Smooth muscle cell (in vitro differentiated cells): ENCODE measurements at regions not wholly inside any gene's neighbourhood (a gene's known extent, or its start where the extent isn't known, plus 50 kb on each side); places are given as distances from the start of the nearest gene placed in this dataset.

Source experiments
- DNase-seq: peaks from one replicate; lab custom pipeline; 2025; ENCODE audit not compliant: unreplicated experiment; lab: John Stamatoyannopoulos, UW
- H2AFZ ChIP-seq: fragments of 200-600 bp; sonication (generic); 2 replicates; pipeline ENCODE4 v1.6.0; 2016; ENCODE audit warnings: antibody characterized with exemption, low read depth, mild to moderate bottlenecking
- H3F3A ChIP-seq: fragments of 200-600 bp; sonication (generic); 2 replicates; pipeline ENCODE4 v1.6.0; 2017; ENCODE audit warnings: antibody characterized with exemption, low read depth
- H3K27ac ChIP-seq: fragments of 200-600 bp; sonication (generic); 2 replicates; pipeline ENCODE4 v1.5.1; 2016; ENCODE audit warnings: low read depth, mild to moderate bottlenecking
- H3K27me3 ChIP-seq: fragments of 200-600 bp; sonication (generic); 2 replicates; pipeline ENCODE4 v1.6.1; 2016; ENCODE audit warnings: low read depth, mild to moderate bottlenecking
- H3K36me3 ChIP-seq: fragments of 200-600 bp; sonication (generic); 2 replicates; pipeline ENCODE4 v1.5.1; 2016; ENCODE audit warnings: low read depth
- H3K4me1 ChIP-seq: fragments of 200-600 bp; sonication (generic); 2 replicates; pipeline ENCODE4 v1.5.1; 2016; ENCODE audit warnings: low read depth
- H3K4me2 ChIP-seq: fragments of 200-600 bp; sonication (generic); 2 replicates; pipeline ENCODE4 v1.6.0; 2016; ENCODE audit warnings: mild to moderate bottlenecking
- H3K4me3 ChIP-seq: fragments of 200-600 bp; sonication (generic); 2 replicates; pipeline ENCODE4 v1.5.1; 2016; ENCODE audit warnings: mild to moderate bottlenecking
- H3K79me2 ChIP-seq: fragments of 200-600 bp; sonication (generic); 2 replicates; pipeline ENCODE4 v1.6.0; 2016; ENCODE audit warnings: low read depth, mild to moderate bottlenecking
- H3K9ac ChIP-seq: fragments of 200-600 bp; sonication (generic); 2 replicates; pipeline ENCODE4 v1.6.0; 2016; ENCODE audit warnings: low read depth
- H3K9me3 ChIP-seq: fragments of 200-600 bp; sonication (generic); replicated peaks from 2 replicates; pipeline ENCODE4 v1.5.1; 2016; ENCODE audit warnings: low read depth
- H4K20me1 ChIP-seq: fragments of 200-600 bp; sonication (generic); 2 replicates; pipeline ENCODE4 v1.6.0; 2016; ENCODE audit warnings: low read depth
- CTCF ChIP-seq: fragments of 200-600 bp; sonication (generic); IDR thresholded peaks from 2 replicates; pipeline ENCODE4 v1.5.1; 2017; ENCODE audit warnings: borderline replicate concordance, mild to moderate bottlenecking, antibody characterized with exemption; ENCODE audit not compliant: insufficient read depth, poor library complexity, severe bottlenecking
- WGBS: methylation state at CpG from one replicate; pipeline ENCODE4 v1.1.7; 2016; ENCODE audit warnings: low lambda C conversion rate; 5-methylcytosine and 5-hydroxymethylcytosine counted together

- WGBS = 94% methylated on average over 14 of the region's 14 CpGs
- Histone ChIP-seq H3K9ac (no peak overlapping the region), H3K36me3 (no peaks in the 10 kb centered on the region), H3K27me3 (no peaks in the 10 kb centered on the region), H3K9me3 (no peaks in the 10 kb centered on the region), H3K27ac (no peak overlapping the region), H3K4me2 (no peak overlapping the region), H3K4me3 (no peak overlapping the region), H3K4me1 (peaks cover 2% of the 10 kb centered on the region), H3K79me2 (no peaks in the 10 kb centered on the region), H2AFZ (no peak overlapping the region), H4K20me1 (no peaks in the 10 kb centered on the region), H3F3A (no peaks in the 10 kb centered on the region)
- no peak for DNase-seq
- TF ChIP-seq CTCF = no peak
Observed at GRCh38 chr11:109145287-109145686, 276.7 kb upstream of the C11orf87 start.

- H3F3A ChIP-seq = no peaks in the 10 kb centered on the region
- H3K27me3 ChIP-seq = no peaks in the 10 kb centered on the region
- H3K27ac ChIP-seq = no peak overlapping the region
- no peak for DNase-seq
- no peaks in the 10 kb centered on the region for H3K79me2 ChIP-seq
- no peak overlapping the region for H2AFZ ChIP-seq
- no peaks in the 10 kb centered on the region for H4K20me1 ChIP-seq
- no peaks in the 10 kb centered on the region for H3K36me3 ChIP-seq
- no peak overlapping the region for H3K9ac ChIP-seq
- H3K4me3 ChIP-seq = no peak overlapping the region
- TF ChIP-seq CTCF = no peak
- no peaks in the 10 kb centered on the region for H3K9me3 ChIP-seq
- H3K4me1 ChIP-seq = peaks cover 8% of the 10 kb centered on the region
- H3K4me2 ChIP-seq = no peak overlapping the region
Observed at GRCh38 chr11:109147726-109148125, 274.3 kb upstream of the C11orf87 start.

GRCh38 chr11:109148669-109149068 is 273.3 kb upstream of the C11orf87 start:
- no peaks in the 10 kb centered on the region for H3K79me2 ChIP-seq
- DNase-seq = no peak
- no peak overlapping the region for H3K4me2 ChIP-seq
- no peaks in the 10 kb centered on the region for H3K9me3 ChIP-seq
- no peak overlapping the region for H3K9ac ChIP-seq
- H3F3A ChIP-seq = no peaks in the 10 kb centered on the region
- H3K4me1 ChIP-seq = peaks cover 8% of the 10 kb centered on the region
- no peaks in the 10 kb centered on the region for H3K27me3 ChIP-seq
- no peak overlapping the region for H3K4me3 ChIP-seq
- H3K36me3 ChIP-seq = no peaks in the 10 kb centered on the region
- H3K27ac ChIP-seq = no peak overlapping the region
- no peak overlapping the region for H2AFZ ChIP-seq
- 47% methylated on average over 2 of the region's 2 CpGs for WGBS
- no peaks in the 10 kb centered on the region for H4K20me1 ChIP-seq
- TF ChIP-seq CTCF = no peak

GRCh38 chr11:109150581-109150980 is 271.4 kb upstream of the C11orf87 start:
- Histone ChIP-seq H3K4me2 (no peak overlapping the region), H3K9ac (no peak overlapping the region), H3K27me3 (no peaks in the 10 kb centered on the region), H3K36me3 (no peaks in the 10 kb centered on the region), H4K20me1 (no peaks in the 10 kb centered on the region), H3K27ac (no peak overlapping the region), H3F3A (no peaks in the 10 kb centered on the region), H3K79me2 (no peaks in the 10 kb centered on the region), H2AFZ (no peak overlapping the region), H3K4me1 (peaks cover 8% of the 10 kb centered on the region), H3K9me3 (peaks cover 5% of the 10 kb centered on the region), H3K4me3 (no peak overlapping the region)
- TF ChIP-seq CTCF = no peak
- WGBS = 20% methylated on average over 2 of the region's 2 CpGs
- DNase-seq = no peak
